Astrocyte (in vitro differentiated cells and primary cell): ENCODE measurements at regions not wholly inside any gene's neighbourhood (a gene's known extent, or its start where the extent isn't known, plus 50 kb on each side); places are given as distances from the start of the nearest gene placed in this dataset.

Experiments used
- CTCF ChIP-seq: IDR thresholded peaks from 2 replicates; pipeline ENCODE4 v1.5.1; 2011; ENCODE audit warnings: low read depth, mild to moderate bottlenecking, inconsistent platforms, low read length, moderate library complexity; ENCODE audit not compliant: insufficient read depth
- EZH2 ChIP-seq: IDR thresholded peaks from 2 replicates; pipeline ENCODE4 v1.6.1; 2012; ENCODE audit warnings: mild to moderate bottlenecking, low read length, inconsistent platforms; ENCODE audit not compliant: insufficient read depth

GRCh38 chr4:156188596-156188995, 234.9 kb upstream of the CTSO start:
- no peak for TF ChIP-seq CTCF
- TF ChIP-seq EZH2 = no peak
